ENCODE measurements at regions not wholly inside any gene's neighbourhood (a gene's known extent, or its start where the extent isn't known, plus 50 kb on each side); places are given as distances from the start of the nearest gene placed in this dataset.

DNA sequence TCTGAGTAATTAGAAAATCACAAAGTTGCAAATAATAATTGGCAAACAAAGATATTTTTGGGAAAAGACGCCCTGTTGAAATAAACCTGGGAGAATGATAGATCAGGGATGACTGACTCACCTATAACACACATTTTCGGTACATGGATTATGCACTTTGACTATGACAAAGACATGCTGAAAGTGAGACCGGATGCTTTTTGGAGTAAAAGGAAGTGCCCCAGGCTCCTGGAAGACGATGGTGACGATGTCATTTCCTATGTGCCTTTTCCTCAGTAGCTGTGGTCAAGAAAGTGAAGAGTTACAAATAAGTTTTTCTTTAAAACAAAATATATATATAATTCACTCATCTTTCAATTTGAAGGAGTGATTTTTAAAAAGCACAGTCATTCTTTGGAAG lies 158.7 kb downstream of the SIPA1L2 start:
- Histone ChIP-seq H3K9me3 (replicated peaks; ENCODE audit: control insufficient read depth, insufficient read depth, low read depth, low read length) (no peaks in the 10 kb centered on the region), H3K4me3 (no peak overlapping the region), H3K9me1 (ENCODE audit: control insufficient read depth, insufficient read depth, low read length) (no peaks in the 10 kb centered on the region), H3K36me3 (ENCODE audit: control insufficient read depth, insufficient read depth, low read length) (no peaks in the 10 kb centered on the region), H3K4me2 (ENCODE audit: insufficient read depth, low read length) (no peak overlapping the region), H4K20me1 (replicated peaks; ENCODE audit: control insufficient read depth, insufficient read depth, low read length) (no peaks in the 10 kb centered on the region), H3K27ac (ENCODE audit: extremely low read depth, low read depth, low read length) (no peak overlapping the region), H3K27me3 (ENCODE audit: control insufficient read depth in 2 of 2, insufficient read depth in 2 of 2, low read length in 2 of 2) (no peaks in the 10 kb centered on the region), H3K4me1 (replicated peaks in 1 of 2; ENCODE audit: control insufficient read depth in 2 of 2, insufficient read depth in 2 of 2, low read length in 2 of 2) (no peaks in the 10 kb centered on the region), H3K9ac (ENCODE audit: insufficient read depth in 1 of 2, low read depth in 2 of 2, low read length in 2 of 2) (no peak overlapping the region), H3K79me2 (ENCODE audit: control insufficient read depth, insufficient read depth, low read length) (no peaks in the 10 kb centered on the region), H2AFZ (ENCODE audit: low read depth, low read length) (no peak overlapping the region)
- in situ Hi-C loops (cut with MboI) (no loop called here), intact Hi-C loops (cut with micrococcal nuclease) (no loop called here)
- WGBS (ENCODE audit: insufficient coverage, low coverage, missing lambda C conversion rate), result 3% methylated on average over 5 of the region's 5 CpGs
- ChIA-PET POLR2A (interaction anchor here (0.9 kb wide), 1 partner anchor 52 kb away, joined by 4 read pairs; no protein-coding TSS in a partner anchor), CTCF (ENCODE audit: low intra/inter-chr PET ratio) (no interaction called here)
- FAIRE-seq, result no peak
- no TSS peak for BruUV-seq (replicated peaks)
- ATAC-seq, result no peak
- DNase-seq (ENCODE audit: extremely low read depth in 1 of 4, low spot score in 3 of 4), result no peak
- TF ChIP-seq, protein P1, sequence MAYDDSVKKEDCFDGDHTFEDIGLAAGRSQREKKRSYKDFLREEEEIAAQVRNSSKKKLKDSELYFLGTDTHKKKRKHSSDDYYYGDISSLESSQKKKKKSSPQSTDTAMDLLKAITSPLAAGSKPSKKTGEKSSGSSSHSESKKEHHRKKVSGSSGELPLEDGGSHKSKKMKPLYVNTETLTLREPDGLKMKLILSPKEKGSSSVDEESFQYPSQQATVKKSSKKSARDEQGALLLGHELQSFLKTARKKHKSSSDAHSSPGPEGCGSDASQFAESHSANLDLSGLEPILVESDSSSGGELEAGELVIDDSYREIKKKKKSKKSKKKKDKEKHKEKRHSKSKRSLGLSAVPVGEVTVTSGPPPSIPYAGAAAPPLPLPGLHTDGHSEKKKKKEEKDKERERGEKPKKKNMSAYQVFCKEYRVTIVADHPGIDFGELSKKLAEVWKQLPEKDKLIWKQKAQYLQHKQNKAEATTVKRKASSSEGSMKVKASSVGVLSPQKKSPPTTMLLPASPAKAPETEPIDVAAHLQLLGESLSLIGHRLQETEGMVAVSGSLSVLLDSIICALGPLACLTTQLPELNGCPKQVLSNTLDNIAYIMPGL (CRISPR knock-in tag; IDR thresholded peaks at IDR 0.05), result no peak
- TF ChIP-seq, protein P2, sequence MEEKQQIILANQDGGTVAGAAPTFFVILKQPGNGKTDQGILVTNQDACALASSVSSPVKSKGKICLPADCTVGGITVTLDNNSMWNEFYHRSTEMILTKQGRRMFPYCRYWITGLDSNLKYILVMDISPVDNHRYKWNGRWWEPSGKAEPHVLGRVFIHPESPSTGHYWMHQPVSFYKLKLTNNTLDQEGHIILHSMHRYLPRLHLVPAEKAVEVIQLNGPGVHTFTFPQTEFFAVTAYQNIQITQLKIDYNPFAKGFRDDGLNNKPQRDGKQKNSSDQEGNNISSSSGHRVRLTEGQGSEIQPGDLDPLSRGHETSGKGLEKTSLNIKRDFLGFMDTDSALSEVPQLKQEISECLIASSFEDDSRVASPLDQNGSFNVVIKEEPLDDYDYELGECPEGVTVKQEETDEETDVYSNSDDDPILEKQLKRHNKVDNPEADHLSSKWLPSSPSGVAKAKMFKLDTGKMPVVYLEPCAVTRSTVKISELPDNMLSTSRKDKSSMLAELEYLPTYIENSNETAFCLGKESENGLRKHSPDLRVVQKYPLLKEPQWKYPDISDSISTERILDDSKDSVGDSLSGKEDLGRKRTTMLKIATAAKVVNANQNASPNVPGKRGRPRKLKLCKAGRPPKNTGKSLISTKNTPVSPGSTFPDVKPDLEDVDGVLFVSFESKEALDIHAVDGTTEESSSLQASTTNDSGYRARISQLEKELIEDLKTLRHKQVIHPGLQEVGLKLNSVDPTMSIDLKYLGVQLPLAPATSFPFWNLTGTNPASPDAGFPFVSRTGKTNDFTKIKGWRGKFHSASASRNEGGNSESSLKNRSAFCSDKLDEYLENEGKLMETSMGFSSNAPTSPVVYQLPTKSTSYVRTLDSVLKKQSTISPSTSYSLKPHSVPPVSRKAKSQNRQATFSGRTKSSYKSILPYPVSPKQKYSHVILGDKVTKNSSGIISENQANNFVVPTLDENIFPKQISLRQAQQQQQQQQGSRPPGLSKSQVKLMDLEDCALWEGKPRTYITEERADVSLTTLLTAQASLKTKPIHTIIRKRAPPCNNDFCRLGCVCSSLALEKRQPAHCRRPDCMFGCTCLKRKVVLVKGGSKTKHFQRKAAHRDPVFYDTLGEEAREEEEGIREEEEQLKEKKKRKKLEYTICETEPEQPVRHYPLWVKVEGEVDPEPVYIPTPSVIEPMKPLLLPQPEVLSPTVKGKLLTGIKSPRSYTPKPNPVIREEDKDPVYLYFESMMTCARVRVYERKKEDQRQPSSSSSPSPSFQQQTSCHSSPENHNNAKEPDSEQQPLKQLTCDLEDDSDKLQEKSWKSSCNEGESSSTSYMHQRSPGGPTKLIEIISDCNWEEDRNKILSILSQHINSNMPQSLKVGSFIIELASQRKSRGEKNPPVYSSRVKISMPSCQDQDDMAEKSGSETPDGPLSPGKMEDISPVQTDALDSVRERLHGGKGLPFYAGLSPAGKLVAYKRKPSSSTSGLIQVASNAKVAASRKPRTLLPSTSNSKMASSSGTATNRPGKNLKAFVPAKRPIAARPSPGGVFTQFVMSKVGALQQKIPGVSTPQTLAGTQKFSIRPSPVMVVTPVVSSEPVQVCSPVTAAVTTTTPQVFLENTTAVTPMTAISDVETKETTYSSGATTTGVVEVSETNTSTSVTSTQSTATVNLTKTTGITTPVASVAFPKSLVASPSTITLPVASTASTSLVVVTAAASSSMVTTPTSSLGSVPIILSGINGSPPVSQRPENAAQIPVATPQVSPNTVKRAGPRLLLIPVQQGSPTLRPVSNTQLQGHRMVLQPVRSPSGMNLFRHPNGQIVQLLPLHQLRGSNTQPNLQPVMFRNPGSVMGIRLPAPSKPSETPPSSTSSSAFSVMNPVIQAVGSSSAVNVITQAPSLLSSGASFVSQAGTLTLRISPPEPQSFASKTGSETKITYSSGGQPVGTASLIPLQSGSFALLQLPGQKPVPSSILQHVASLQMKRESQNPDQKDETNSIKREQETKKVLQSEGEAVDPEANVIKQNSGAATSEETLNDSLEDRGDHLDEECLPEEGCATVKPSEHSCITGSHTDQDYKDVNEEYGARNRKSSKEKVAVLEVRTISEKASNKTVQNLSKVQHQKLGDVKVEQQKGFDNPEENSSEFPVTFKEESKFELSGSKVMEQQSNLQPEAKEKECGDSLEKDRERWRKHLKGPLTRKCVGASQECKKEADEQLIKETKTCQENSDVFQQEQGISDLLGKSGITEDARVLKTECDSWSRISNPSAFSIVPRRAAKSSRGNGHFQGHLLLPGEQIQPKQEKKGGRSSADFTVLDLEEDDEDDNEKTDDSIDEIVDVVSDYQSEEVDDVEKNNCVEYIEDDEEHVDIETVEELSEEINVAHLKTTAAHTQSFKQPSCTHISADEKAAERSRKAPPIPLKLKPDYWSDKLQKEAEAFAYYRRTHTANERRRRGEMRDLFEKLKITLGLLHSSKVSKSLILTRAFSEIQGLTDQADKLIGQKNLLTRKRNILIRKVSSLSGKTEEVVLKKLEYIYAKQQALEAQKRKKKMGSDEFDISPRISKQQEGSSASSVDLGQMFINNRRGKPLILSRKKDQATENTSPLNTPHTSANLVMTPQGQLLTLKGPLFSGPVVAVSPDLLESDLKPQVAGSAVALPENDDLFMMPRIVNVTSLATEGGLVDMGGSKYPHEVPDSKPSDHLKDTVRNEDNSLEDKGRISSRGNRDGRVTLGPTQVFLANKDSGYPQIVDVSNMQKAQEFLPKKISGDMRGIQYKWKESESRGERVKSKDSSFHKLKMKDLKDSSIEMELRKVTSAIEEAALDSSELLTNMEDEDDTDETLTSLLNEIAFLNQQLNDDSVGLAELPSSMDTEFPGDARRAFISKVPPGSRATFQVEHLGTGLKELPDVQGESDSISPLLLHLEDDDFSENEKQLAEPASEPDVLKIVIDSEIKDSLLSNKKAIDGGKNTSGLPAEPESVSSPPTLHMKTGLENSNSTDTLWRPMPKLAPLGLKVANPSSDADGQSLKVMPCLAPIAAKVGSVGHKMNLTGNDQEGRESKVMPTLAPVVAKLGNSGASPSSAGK (IDR thresholded peaks at IDR 0.05), result no peak

All from K562 (cell line).